ENCODE measurements at regions not wholly inside any gene's neighbourhood (a gene's known extent, or its start where the extent isn't known, plus 50 kb on each side); places are given as distances from the start of the nearest gene placed in this dataset.

- TF ChIP-seq CTCF (IDR thresholded peaks at IDR 0.05; ENCODE audit: low read length) = no peak
- no peak for TF ChIP-seq EZH2 (optimal IDR thresholded peaks at IDR 0.05; ENCODE audit: low read depth, low read length)
- no peak for TF ChIP-seq EZH2phosphoT487 (IDR thresholded peaks at IDR 0.05; ENCODE audit: low read length)
Observed at GRCh38 chr12:13571035-13571434, 374.5 kb downstream of the EMP1 start.

All from MM.1S (cell line).